DMS153 treated with DMSO at 0.1 percent for 48 hours (cell line): ENCODE measurements at regions not wholly inside any gene's neighbourhood (a gene's known extent, or its start where the extent isn't known, plus 50 kb on each side); places are given as distances from the start of the nearest gene placed in this dataset.
"Not testable (repeated sequence)": the region's sequence is repeated elsewhere in the genome, so short reads cannot be mapped to it uniquely, and the experiment has no call there.

Experiments used
- DNase-seq: peaks from one replicate; lab custom pipeline; 2025; ENCODE audit not compliant: unreplicated experiment; lab: John Stamatoyannopoulos, UW

DNA sequence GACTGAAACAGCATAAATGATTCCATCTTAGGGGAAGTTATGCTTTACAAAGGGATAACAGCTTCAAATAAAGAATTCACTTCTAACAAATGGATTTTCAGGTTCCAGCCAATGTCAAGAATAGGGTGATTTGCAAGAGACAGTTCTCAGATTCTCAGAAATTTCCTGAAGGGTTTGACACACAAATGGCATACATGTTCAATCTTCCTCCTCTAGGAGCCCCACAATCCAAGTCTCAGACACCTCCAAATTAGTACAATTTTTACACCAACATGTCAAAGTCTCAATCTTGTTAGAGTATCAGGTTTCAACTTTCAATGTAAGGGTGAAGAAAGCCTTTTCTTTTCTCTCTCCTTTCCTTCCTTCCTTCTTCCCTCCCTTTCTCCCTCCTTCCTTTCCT, 996.6 kb downstream of the TLE1 start:
- no peak for DNase-seq

DNA sequence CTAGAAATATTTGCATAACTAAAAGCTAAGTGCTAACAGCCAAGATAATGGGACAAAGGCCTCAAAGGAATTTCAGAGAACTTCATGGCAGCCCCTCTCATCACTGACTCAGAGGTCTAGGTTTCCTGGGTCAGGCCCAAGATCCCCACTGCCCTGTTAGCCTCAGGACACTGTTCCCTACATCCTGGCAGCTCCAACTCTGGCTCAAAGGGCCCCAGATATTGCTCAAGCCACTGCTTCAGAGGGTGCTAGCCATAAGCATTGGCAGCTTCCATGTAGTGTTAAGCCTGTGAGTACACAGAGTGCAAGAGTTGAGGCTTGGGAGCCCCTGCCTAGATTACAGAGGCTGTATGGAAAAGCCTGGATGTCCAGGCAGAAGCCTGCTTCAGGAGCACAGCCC, 998.1 kb downstream of the TLE1 start:
- no peak for DNase-seq

DNA sequence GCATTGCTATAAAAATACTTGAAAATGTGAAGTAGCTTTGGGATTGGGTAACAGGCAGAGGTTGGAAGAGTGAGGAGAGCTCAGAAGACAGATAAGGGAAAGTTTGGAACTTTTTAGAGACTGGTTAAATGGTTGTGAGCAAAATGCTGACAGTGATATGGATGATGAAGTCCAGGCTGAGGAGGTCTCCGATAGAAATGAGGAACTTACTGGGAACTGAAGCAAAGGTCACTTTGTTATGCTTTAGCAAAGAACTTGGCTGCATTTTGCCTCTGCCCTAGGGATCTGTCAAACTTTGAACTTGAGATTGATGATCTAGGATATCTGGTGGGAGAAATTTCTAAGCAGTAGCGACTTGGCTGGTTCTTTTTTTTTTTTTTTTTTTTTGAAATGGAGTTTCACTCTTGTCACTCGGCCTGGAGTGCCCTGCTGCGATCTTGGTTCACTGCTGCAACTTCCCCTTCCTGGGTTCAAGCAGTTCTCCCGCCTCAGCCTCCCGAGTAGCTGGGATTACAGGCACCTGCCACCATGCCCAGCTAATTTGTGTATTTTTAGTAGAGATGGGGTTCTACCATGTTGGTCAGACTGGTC, 998.9 kb downstream of the TLE1 start:
- no peak for DNase-seq

DNA sequence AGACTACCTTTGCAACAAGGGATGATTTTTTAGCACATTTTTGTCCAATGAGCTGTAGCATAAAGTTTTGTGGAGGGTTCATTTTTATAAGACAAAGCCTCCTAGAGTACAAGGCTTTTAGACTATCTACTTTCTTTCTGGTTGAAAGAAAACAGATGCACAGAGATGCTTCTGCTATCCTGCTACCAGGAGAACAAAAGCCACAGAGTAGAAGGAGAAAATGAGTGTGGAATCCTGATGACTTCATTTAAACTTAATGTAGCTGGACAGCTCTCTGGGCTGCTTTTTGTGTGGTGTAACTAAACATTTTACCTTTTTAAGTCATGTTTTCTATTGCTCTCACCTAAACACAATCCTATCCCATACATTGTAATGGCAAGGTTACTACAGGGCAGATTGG, 1009.4 kb downstream of the TLE1 start:
- no peak for DNase-seq

DNA sequence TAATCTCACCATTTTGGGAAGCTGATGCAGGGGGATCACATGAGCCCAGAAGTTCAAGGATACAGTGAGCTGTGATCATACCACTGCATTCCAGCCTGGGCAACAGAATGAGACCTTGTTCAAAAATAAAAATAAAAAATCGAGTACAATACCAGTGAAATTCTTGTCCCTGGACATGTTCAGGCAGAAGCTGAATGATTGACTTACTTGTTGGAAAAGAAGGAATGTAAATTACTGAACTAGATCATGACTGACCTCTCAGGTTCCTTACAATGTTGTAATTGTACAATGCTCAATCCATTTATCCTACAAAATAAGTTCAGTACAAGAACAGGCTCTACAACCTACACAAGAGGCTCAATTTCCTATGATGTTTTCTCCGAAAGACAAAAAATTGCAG, 1010.4 kb downstream of the TLE1 start:
- DNase-seq: no peak

DNA sequence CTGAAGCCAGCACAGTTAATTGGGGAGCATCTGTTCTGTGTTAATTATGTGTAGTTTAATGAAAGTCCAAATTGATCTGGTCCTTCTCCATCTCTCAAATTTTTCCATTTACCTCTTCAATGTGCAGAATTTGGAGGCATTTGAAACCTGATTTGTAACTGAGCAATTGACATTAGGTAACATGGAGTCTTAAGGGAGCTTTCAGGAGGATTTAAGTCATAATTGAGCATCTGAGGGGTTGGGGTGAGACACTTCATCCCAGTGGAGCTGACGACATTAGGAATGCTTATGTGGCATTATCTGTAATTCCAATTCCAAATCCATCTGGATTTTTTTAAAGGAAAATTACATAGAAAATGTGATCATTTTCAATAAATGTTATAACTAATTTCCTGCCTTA, 1015.9 kb downstream of the TLE1 start:
- no peak for DNase-seq

DNA sequence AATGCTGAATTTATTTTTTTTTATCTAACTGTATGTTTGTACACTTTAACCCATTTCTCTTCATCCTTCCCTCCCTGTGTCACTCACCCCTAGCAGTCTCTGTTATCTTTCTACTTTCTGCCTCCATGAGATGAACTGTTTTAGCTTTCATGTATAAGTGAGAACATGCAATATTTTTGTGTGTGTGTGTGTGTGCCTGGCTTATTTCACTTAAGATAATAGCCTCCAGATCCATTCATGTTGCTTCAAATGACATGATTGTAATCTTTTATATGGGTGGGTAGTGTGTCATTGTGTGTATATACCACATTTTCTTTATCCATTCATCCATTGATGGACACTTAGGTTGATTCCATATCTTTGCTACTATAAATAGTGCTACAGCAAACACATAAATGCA, 1023.9 kb downstream of the TLE1 start:
- no peak for DNase-seq

DNA sequence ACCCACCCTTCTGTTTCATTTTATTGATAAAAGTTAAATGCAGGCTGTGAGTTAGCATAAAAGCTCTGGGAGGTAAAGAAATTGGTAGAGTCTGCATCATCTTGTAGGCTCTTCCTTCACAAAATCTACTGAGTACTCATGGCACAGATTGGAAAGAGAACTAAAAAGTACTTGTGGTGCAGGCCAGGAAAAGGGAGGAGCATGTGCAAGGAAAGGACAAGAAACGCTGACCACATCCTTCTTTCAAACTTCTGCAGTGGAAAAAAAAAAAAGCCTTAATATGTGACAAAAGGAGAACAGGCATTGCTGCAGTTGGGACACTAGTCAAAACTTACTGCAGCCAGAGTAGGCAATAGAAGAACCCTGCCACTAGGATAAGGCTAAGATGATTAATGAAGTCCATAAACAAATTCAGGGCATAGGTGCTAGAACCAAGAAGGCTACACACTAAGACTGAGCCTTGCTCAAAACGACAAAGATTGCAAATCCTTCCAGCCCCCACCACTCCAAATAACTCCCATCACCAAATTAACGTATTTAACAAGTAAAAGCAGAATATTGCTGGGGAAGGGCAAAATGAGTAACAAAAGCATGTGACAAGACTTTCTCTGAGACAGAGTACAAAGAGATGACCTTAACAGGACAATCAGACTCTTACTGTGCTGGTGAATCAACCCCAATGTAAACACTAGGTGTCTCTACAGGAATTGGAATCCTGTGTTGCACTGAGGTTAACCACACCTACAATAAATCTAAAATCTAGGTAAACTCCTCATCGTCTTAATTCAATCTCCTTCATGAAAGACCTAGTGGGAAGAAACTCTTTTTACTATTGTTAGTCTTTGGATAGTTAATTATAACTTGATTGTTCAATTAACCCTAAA, 1024.8 kb downstream of the TLE1 start:
- DNase-seq: no peak

DNA sequence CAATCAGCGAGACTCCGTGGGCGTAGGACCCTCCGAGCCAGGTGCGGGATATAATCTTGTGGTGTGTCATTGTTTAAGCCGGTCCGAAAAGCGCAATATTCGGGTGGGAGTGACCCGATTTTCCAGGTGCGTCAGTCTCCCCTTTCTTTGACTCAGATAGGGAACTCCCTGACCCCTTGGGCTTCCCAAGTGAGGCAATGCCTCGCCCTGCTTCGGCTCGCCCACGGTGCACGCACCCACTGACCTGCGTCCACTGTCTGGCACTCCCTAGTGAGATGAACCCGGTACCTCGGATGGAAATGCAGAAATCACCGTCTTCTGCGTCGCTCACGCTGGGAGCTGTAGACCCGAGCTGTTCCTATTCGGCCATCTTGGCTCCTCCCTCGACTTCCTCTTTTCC, 1029.6 kb downstream of the TLE1 start:
- not testable (repeated sequence) for DNase-seq

DNA sequence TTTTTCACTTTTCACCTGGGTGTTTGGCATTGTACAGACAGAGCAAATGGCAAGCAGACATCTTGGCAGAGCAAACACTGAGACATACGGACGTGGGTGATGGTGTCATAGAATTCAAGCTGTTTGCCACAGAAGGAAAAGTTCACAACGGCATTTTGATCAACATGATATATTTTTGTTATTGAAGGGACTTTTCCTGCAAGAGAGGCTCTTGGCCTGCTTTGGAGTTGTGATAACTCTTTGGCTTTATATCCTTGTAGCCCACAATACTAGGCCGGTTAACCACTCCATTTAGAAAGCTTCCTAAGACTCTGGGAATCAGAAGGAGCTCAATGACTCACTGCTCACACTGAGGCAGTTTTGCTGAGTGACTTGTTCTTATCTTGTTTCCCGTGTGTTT, 1038.3 kb downstream of the TLE1 start:
- no peak for DNase-seq

DNA sequence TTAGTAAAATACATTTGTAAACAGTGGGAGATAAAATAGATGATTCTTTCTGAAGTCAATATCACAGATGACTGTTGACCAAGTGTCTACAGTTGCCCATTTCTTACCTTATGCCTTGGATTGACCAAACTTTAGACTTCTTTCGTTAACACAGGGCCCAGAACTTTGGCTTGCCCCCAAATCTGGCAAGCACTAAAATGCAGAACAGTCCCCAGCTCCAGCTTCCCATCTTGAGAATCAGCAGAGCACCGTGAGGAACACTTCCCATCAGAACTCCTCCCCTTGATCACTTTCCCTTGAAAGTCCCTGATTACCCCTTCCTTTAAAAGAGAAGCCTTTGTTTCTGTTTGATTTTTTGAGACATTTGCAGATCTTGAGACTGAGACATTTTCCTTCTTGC, 1039.9 kb downstream of the TLE1 start:
- no peak for DNase-seq

DNA sequence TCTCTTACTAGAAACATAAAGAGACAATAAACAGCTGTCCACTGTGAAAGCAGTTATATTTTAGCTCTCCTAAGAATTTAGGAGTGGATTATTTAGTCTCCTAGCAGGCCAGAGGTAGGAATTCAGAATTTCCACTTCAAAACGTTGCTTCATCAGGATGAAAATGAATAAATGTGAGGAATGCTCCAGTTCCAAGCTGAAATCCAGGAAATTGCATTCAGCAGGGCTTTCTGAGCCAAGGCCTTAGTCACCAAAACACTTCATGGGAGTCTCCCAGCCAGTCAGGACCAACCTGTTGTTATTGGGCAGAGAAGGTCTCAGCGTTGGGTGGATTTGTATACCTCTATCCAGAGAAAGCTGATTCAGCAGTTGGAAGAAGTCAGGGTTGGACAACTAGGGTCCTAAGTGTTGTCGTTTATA, 1040.3 kb downstream of the TLE1 start:
- no peak for DNase-seq

DNA sequence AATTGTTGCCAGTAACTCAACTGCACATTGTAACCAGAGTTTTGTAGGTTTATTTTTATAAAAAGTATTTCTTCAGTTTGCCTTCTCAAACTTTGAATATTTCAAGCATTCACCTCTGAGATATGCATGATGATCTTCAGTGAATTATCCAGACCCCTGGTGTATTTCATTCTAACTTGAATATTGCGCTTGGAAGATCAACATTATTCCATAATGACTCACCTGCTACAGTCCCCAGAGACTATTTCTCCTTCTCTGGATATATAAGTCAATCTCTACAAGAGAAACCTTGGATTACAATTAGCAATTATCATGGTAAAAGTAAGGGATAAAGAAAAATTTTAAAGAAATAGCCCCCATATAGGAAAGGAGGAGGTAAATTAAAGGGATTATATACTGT, 1041.0 kb downstream of the TLE1 start:
- DNase-seq: no peak

DNA sequence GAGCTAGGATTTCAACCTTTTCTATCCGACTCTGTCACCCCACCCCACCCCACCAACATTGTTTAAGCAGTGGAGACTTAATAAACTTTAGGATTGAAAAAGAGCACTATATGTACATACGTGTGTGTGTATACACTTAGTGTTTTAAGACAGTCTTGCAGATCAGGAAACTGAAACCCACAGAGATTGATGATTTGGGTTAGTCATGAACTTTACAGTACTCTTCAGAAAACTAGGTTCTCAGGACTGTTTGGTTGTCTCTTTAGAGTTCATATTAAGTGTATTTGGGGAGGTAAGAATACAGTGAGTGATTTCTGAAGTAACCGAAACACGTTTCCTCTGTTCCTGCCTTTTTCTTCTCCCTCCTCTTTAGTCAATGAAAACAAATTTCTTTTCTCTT, 1043.1 kb downstream of the TLE1 start:
- no peak for DNase-seq

DNA sequence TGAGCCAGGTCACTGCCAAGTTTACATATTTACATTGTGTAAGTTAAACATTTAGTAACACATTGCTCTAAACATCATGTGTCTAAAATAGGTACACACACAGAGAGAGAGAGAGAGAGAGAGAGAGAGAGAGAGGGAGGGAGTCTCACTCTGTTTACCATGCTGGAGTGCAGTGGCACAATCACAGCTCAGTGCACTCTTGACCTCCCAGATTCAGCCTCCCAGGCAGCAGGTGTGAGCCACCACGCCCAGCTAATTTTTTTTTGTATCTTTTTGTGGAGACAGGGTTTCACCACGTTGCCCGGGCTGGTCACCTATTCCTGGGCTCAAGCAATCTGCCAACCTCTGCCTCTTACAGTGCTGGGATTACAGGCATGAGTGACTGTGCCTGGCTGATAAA, 1045.3 kb downstream of the TLE1 start:
- DNase-seq: no peak

DNA sequence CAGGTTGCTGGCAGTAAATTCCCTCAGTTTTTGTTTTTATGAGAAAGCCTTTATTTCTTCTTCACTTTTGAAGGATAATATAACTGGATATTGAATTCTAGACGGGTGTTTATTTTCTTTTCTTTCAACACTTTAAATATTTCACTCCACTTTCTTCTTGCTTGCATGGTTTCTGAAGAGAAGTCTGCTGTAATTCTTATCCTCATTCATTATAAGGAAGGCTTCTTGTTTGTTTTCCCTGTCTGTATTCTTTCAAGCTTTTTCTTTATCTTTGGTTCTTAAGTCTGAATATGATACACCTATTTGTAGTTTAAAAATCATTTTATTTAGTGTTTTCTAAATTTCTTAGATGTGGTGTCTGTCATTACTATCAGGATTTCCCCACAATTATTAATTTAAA, 1054.3 kb downstream of the TLE1 start:
- no peak for DNase-seq

DNA sequence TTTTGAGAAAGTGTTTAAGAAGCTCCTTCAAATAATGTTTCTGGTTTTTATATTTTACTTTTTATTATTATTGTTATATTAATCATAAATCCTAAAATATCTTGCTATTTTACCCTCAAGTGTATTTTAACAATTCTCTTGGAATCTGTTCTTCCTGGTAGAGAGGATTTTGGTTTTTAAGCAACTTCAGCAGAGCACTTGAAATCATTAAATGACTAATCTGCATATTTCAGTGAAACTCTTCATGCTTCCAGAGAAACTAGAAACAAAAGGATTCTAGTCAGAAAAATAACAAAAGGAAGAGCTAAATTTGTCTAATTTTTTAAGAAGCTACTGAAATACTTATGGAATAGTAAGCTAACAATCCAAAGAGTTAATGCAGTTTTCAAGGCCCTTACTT, 1057.3 kb downstream of the TLE1 start:
- DNase-seq: no peak

DNA sequence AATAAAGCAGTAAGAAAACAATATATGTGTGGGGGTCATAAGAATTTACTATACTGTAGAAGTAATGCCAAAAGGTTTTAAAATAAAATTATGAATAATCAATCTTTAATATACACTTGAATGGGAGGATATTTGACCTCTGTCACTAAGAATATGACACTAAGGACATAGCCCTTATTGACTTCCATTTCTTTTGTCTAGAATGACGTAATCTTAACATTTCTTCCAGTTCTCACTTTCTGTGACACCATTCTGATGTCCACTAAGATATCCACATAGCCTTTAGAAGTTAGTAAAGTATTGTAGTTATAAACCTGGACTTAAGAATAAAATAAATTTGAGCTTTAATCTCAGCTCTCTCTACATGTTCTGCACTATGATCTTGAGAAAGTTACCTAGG, 1050.7 kb downstream of the TLE4 start:
- DNase-seq: no peak

DNA sequence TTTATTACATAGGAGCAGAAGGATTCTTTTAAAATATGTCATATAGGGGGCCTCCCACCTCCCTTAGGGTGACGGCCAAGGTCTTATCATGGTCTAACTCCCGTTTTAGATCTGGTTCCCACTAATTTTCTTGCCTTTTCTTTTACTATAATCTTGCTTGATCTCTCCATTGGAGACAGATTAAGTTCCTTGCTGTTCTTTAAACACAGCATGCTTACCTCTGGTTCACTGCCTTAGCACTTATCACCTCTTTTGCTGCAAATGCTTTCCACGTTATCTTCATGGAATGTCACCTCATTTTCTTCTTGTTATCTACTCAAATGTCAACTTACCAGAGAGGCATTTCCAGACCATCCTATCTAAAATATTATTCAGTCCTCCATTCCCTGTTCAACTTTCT, 1047.6 kb downstream of the TLE4 start:
- DNase-seq: no peak

DNA sequence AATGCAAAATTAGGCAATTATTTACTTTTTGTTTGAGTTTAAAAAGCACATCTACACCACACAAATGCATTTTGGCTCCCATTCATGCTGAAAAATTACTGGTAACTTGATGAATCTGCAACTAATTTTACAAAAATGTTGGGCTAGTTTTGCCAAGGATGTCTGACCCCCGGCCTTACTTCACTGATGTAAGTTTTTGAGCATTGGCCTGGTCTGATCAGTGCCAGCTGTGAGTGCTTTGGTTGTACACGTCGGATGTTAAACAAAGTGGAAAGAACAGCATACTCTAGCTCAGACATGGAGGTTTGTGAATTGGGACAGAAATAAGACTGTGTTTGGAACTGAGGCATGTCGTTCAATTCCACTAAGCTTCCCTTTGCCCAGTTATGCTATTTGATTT, 1044.2 kb downstream of the TLE4 start:
- no peak for DNase-seq

DNA sequence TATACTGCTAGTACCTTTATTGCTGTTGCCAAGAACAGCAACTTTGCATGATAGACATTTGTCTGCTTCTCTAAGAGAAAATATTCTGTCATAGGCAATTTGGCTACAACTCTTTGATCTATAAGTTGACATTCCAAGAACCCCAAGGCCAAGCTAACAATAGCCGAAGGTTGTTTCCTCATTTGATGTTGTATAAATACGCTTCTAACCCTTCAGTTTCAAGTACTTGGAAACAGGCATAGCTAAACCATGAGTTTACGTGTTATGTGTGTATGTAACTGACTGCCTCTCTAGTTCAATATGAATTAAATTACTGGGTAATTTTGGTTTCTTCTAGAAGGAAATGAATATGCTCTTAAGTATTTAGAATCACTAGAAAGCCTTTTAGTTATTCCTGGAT, 1034.0 kb downstream of the TLE4 start:
- no peak for DNase-seq

DNA sequence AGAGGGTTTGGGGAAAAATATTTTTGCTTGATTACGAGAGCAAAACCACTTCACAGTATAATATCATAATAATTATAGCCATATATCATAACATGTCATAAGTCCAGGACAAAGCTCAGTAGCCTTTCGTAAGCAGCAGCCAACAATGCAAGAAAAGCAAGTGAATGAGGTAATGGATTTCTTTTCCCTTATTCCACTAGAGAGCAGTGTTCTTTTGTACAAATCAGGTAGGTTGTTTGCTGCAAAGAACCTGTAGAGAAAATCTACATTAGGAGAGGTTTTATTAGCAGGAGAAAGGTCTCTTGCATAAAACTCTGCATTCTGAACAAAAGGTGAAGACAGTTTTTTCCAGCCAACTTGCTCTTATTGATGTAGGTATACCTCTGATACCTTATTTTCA, 1033.4 kb downstream of the TLE4 start:
- peak; percentile 38 for DNase-seq

DNA sequence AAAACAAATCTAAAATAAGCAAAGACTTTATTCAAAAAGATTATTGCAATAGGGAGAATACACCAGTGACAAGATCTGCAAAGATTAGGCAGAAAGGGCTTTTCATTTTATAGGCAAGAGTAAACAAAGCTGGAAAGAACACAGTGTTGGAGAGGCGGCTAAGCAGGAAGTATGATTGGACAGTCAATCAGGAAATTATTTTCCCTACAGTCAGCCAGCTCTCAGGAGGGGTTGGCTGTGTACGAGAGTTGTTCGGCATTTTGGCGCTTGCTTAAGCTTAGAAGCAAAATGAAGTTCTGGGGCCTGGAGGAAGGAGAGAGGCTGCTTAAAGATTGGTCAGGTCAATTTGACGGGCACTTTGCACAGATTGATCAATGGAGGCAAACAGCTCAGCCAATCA, 1030.5 kb downstream of the TLE4 start:
- no peak for DNase-seq
